ENCODE measurements at regions not wholly inside any gene's neighbourhood (a gene's known extent, or its start where the extent isn't known, plus 50 kb on each side); places are given as distances from the start of the nearest gene placed in this dataset.

DNA sequence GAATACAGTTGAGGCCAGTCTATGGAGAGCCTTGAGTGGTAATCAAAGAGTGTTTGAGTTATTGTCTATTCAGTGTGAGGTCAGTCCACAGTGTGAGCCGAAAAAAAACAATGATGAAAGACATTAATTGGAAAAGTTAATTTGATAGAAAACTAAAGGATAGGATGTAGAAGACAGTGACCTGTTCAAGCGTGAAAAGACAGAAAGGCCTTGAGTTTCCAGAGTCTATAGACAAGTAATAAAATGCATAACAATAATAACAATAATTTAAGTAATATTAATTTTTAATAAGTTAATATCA, 90.4 kb downstream of the SLC30A10 start:
- Histone ChIP-seq H2AFZ (ENCODE audit: low read depth, low read length, poor library complexity, severe bottlenecking) (peak overlapping the region; percentile 4), H3K27me3 (ENCODE audit: insufficient read depth, low read length) (peaks cover 7% of the 10 kb centered on the region; the same call in 1 of the 2 replicates), H3K4me3 (replicated peaks in 1 of 2; ENCODE audit: low read depth in 1 of 2, low read length in 2 of 2) (no peak overlapping the region), H3K4me2 (ENCODE audit: low read length) (no peak overlapping the region), H3K36me3 (ENCODE audit: control insufficient read depth in 1 of 2, insufficient read depth in 2 of 2, low read length in 2 of 2) (no peaks in the 10 kb centered on the region), H3K4me1 (ENCODE audit: control insufficient read depth in 1 of 2, insufficient read depth in 2 of 2, low read length in 2 of 2) (no peaks in the 10 kb centered on the region), H4K20me1 (ENCODE audit: insufficient read depth) (no peaks in the 10 kb centered on the region), H3K9me2 (ENCODE audit: insufficient read depth) (no peaks in the 10 kb centered on the region), H3K79me2 (ENCODE audit: insufficient read depth, low read length) (no peaks in the 10 kb centered on the region), H3K9me3 (ENCODE audit: control insufficient read depth in 1 of 2, insufficient read depth in 1 of 2, low read depth in 1 of 2, low read length in 2 of 2) (no peaks in the 10 kb centered on the region), H3K27ac (ENCODE audit: low read depth, low read length) (no peak overlapping the region), H3K9ac (ENCODE audit: low read length) (no peak overlapping the region)
- RAD21 ChIA-PET (ENCODE audit: low non-redundant PET in 1 of 2, low total read pairs in 2 of 2, uncharacterized antibody in 2 of 2, unreplicated experiment in 2 of 2) = no interaction called here
- no peak for DNase-seq (ENCODE audit: low read depth, low spot score)
- POLR2A ChIA-PET = no interaction called here
- intact Hi-C loops (cut with micrococcal nuclease) = loop anchor here (5.0 to 10.0 kb wide), 3 partner anchors 154 to 944 kb away; no protein-coding TSS in a partner anchor
- no TSS peak for BruUV-seq (replicated peaks)
- TF ChIP-seq CBX3 (IDR thresholded peaks at IDR 0.05; ENCODE audit: low read depth) = no peak
- no peak for TF ChIP-seq SRF (IDR thresholded peaks at IDR 0.05; ENCODE audit: low read depth)
- TF ChIP-seq, protein P1, sequence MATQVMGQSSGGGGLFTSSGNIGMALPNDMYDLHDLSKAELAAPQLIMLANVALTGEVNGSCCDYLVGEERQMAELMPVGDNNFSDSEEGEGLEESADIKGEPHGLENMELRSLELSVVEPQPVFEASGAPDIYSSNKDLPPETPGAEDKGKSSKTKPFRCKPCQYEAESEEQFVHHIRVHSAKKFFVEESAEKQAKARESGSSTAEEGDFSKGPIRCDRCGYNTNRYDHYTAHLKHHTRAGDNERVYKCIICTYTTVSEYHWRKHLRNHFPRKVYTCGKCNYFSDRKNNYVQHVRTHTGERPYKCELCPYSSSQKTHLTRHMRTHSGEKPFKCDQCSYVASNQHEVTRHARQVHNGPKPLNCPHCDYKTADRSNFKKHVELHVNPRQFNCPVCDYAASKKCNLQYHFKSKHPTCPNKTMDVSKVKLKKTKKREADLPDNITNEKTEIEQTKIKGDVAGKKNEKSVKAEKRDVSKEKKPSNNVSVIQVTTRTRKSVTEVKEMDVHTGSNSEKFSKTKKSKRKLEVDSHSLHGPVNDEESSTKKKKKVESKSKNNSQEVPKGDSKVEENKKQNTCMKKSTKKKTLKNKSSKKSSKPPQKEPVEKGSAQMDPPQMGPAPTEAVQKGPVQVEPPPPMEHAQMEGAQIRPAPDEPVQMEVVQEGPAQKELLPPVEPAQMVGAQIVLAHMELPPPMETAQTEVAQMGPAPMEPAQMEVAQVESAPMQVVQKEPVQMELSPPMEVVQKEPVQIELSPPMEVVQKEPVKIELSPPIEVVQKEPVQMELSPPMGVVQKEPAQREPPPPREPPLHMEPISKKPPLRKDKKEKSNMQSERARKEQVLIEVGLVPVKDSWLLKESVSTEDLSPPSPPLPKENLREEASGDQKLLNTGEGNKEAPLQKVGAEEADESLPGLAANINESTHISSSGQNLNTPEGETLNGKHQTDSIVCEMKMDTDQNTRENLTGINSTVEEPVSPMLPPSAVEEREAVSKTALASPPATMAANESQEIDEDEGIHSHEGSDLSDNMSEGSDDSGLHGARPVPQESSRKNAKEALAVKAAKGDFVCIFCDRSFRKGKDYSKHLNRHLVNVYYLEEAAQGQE (IDR thresholded peaks at IDR 0.05; ENCODE audit: low read depth) = no peak
- no peak for TF ChIP-seq TCF7L2 (IDR thresholded peaks at IDR 0.05; ENCODE audit: borderline replicate concordance, extremely low read depth, insufficient read depth, insufficient read length)
- ATAC-seq = no peak
- CTCF ChIA-PET = no interaction called here

GRCh38 chr1:219837274-219837993, 90.9 kb downstream of the SLC30A10 start:
- DNase-seq (ENCODE audit: low read depth, low spot score) (peak; percentile 60), ATAC-seq (peak; percentile 88)
- H2AFZ ChIP-seq (ENCODE audit: low read depth, low read length, poor library complexity, severe bottlenecking) = peak overlapping the region; percentile 4
- H3K79me2 ChIP-seq (ENCODE audit: insufficient read depth, low read length) = no peaks in the 10 kb centered on the region
- H3K4me3 ChIP-seq (replicated peaks in 1 of 2; ENCODE audit: low read depth in 1 of 2, low read length in 2 of 2) = no peak overlapping the region
- no peaks in the 10 kb centered on the region for H3K4me1 ChIP-seq (ENCODE audit: control insufficient read depth in 1 of 2, insufficient read depth in 2 of 2, low read length in 2 of 2)
- RAD21 ChIA-PET (ENCODE audit: low non-redundant PET in 1 of 2, low total read pairs in 2 of 2, uncharacterized antibody in 2 of 2, unreplicated experiment in 2 of 2) = no interaction called here
- peak overlapping the region; percentile 5; the same call in 1 of the 2 replicates for H3K4me2 ChIP-seq (ENCODE audit: low read length)
- H3K27me3 ChIP-seq (ENCODE audit: insufficient read depth, low read length) = peaks cover 7% of the 10 kb centered on the region; the same call in 1 of the 2 replicates
- H3K9me2 ChIP-seq (ENCODE audit: insufficient read depth) = no peaks in the 10 kb centered on the region
- intact Hi-C loops (cut with micrococcal nuclease) = loop anchor here (5.0 to 10.0 kb wide), 3 partner anchors 155 to 945 kb away; no protein-coding TSS in a partner anchor
- H3K27ac ChIP-seq (ENCODE audit: low read depth, low read length) = no peak overlapping the region
- POLR2A ChIA-PET = no interaction called here
- H3K9ac ChIP-seq (ENCODE audit: low read length) = no peak overlapping the region
- H3K36me3 ChIP-seq (ENCODE audit: control insufficient read depth in 1 of 2, insufficient read depth in 2 of 2, low read length in 2 of 2) = no peaks in the 10 kb centered on the region
- CTCF ChIA-PET = no interaction called here
- no peaks in the 10 kb centered on the region for H4K20me1 ChIP-seq (ENCODE audit: insufficient read depth)
- BruUV-seq (replicated peaks) = no TSS peak
- no peaks in the 10 kb centered on the region for H3K9me3 ChIP-seq (ENCODE audit: control insufficient read depth in 1 of 2, insufficient read depth in 1 of 2, low read depth in 1 of 2, low read length in 2 of 2)
- no peak for TF ChIP-seq TCF7L2 (IDR thresholded peaks at IDR 0.05; ENCODE audit: borderline replicate concordance, extremely low read depth, insufficient read depth, insufficient read length)
- TF ChIP-seq ELF1 (IDR thresholded peaks at IDR 0.05; ENCODE audit: borderline replicate concordance, low read depth) = no peak
- 0 out of 2 replicates have a peak, but pooled peaks have one; percentile 15 for TF ChIP-seq SP1 (IDR thresholded peaks at IDR 0.05; ENCODE audit: low read depth)
- no peak for TF ChIP-seq EZH2phosphoT487 (IDR thresholded peaks at IDR 0.05; ENCODE audit: borderline replicate concordance)
- TF ChIP-seq, protein P1 (IDR thresholded peaks at IDR 0.05; ENCODE audit: low read depth) = no peak
- no peak for TF ChIP-seq SIN3A (IDR thresholded peaks at IDR 0.05; ENCODE audit: low read depth)
- TF ChIP-seq CEBPB (IDR thresholded peaks at IDR 0.05; ENCODE audit: low read depth) = no peak
- TF ChIP-seq CBX3 (IDR thresholded peaks at IDR 0.05; ENCODE audit: low read depth) = 0 out of 2 replicates have a peak, but pooled peaks have one; percentile 16
- TF ChIP-seq, protein P2, sequence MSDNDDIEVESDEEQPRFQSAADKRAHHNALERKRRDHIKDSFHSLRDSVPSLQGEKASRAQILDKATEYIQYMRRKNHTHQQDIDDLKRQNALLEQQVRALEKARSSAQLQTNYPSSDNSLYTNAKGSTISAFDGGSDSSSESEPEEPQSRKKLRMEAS (IDR thresholded peaks at IDR 0.05) = no peak
- TF ChIP-seq SRF (IDR thresholded peaks at IDR 0.05; ENCODE audit: low read depth) = no peak
- peak; percentile 36 for TF ChIP-seq YY1 (IDR thresholded peaks at IDR 0.05; ENCODE audit: extremely low read depth, insufficient replicate concordance, low read depth, low read length)

All from HCT116 (cell line).